ENCODE measurements at regions not wholly inside any gene's neighbourhood (a gene's known extent, or its start where the extent isn't known, plus 50 kb on each side); places are given as distances from the start of the nearest gene placed in this dataset.

DNA sequence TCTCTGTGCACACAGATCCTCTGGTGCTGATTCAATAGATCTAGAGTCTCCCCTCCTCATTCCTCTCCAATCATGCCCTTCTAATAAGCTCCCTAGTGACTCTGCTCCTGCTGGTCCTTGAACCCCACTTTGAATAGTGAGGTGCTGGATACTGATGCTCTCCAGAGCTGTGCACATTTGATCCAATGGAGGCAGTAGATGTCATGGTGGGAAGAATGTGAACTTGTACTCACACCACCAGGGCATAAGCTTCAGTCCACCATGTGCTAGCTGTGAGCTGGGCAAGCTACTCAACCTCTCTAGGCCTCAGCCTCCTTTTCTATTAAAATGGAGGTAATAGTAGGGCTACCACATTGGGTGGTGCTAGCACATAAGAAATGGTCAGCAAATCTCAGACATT, 241.1 kb downstream of the SPATA18 start:
- TF ChIP-seq, protein P1, sequence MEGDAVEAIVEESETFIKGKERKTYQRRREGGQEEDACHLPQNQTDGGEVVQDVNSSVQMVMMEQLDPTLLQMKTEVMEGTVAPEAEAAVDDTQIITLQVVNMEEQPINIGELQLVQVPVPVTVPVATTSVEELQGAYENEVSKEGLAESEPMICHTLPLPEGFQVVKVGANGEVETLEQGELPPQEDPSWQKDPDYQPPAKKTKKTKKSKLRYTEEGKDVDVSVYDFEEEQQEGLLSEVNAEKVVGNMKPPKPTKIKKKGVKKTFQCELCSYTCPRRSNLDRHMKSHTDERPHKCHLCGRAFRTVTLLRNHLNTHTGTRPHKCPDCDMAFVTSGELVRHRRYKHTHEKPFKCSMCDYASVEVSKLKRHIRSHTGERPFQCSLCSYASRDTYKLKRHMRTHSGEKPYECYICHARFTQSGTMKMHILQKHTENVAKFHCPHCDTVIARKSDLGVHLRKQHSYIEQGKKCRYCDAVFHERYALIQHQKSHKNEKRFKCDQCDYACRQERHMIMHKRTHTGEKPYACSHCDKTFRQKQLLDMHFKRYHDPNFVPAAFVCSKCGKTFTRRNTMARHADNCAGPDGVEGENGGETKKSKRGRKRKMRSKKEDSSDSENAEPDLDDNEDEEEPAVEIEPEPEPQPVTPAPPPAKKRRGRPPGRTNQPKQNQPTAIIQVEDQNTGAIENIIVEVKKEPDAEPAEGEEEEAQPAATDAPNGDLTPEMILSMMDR (IDR thresholded peaks at IDR 0.05; ENCODE audit: poor library complexity, severe bottlenecking), result no peak
- no peak for TF ChIP-seq TAF1 (IDR thresholded peaks at IDR 0.05; ENCODE audit: low read depth)
- no peak for TF ChIP-seq POLR2AphosphoS5 (IDR thresholded peaks at IDR 0.05)
- no peak for TF ChIP-seq EZH2 (IDR thresholded peaks at IDR 0.05; ENCODE audit: borderline replicate concordance, insufficient read depth, low read length, poor library complexity, severe bottlenecking)
- TF ChIP-seq SMC3 (conservative IDR thresholded peaks at IDR 0.05; ENCODE audit: poor library complexity), result no peak
- no peak for TF ChIP-seq RAD21 (conservative IDR thresholded peaks at IDR 0.05)
- TF ChIP-seq, protein P2, sequence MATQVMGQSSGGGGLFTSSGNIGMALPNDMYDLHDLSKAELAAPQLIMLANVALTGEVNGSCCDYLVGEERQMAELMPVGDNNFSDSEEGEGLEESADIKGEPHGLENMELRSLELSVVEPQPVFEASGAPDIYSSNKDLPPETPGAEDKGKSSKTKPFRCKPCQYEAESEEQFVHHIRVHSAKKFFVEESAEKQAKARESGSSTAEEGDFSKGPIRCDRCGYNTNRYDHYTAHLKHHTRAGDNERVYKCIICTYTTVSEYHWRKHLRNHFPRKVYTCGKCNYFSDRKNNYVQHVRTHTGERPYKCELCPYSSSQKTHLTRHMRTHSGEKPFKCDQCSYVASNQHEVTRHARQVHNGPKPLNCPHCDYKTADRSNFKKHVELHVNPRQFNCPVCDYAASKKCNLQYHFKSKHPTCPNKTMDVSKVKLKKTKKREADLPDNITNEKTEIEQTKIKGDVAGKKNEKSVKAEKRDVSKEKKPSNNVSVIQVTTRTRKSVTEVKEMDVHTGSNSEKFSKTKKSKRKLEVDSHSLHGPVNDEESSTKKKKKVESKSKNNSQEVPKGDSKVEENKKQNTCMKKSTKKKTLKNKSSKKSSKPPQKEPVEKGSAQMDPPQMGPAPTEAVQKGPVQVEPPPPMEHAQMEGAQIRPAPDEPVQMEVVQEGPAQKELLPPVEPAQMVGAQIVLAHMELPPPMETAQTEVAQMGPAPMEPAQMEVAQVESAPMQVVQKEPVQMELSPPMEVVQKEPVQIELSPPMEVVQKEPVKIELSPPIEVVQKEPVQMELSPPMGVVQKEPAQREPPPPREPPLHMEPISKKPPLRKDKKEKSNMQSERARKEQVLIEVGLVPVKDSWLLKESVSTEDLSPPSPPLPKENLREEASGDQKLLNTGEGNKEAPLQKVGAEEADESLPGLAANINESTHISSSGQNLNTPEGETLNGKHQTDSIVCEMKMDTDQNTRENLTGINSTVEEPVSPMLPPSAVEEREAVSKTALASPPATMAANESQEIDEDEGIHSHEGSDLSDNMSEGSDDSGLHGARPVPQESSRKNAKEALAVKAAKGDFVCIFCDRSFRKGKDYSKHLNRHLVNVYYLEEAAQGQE (IDR thresholded peaks at IDR 0.05; ENCODE audit: borderline replicate concordance), result no peak

Measured in neural cell (in vitro differentiated cells).